HUDEP-2 (cell line): ENCODE measurements at regions not wholly inside any gene's neighbourhood (a gene's known extent, or its start where the extent isn't known, plus 50 kb on each side); places are given as distances from the start of the nearest gene placed in this dataset.
"Not testable (repeated sequence)": the region's sequence is repeated elsewhere in the genome, so short reads cannot be mapped to it uniquely, and the experiment has no call there.

Experiments used
- DNase-seq, 76 experiments: peaks; one replicate each; lab custom pipeline; 2025; ENCODE audit not compliant: unreplicated experiment in 76 of 76; lab: John Stamatoyannopoulos, UW

DNA sequence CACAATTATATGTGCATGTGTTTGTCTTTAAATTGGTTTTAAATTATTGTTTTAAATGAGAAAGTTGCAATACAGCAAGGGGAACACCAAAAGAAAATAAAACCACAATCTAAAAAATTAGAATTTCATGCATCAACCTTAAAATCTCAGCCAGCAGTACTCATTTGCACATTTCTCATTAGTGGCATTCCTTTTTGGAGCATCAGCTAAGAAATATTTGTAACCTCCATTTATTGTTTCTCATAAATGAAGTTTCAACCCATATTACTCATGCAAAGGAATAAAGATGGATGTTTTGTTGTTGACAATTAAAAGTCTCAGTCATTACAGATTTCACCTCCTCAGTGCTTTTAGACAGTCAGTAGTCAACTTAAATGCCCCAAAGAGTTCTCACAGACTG lies 160.1 kb downstream of the TBX15 start:
- no peak for DNase-seq

DNA sequence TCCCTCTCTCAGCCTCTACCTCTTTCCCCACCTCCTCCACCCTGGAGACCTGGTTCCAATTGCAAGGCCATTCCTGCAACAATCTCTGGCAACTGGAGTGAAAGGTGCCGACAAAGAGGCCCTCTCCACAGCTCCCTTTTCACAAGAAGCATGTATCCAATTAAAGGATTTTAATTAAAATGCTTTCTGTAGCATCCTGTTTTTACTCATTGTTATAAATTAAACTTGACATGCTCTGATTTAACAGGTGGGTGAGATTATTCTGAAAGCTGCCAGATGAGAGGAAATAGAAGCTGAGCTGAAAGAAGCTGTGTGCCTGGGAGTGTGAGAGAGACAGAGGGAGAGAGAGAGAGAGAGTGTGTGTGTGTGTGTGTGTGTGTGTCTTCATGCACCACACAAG lies 160.5 kb downstream of the TBX15 start:
- no peak for DNase-seq

- DNase-seq, result no peak
Observed at GRCh38 chr1:118827207-118827606, 160.9 kb downstream of the TBX15 start.

DNA sequence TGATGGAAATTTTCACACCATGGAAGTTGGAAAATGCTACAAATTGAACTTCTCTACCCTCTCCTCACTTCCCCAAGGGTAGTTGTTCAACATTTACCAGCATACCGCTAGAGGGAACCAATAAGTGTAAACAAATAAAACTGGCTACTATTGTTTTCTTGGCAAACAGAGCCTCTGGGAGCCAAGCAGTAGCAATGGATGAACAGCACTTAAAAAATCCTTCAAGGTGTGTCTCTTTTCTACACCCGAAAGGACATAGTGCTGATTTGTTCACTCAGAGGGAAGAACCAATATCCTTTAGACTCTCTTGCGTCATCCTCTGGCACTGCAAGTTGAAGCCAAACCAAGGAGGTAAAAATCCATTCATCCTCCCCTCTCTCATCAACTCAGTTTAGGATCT lies 161.5 kb downstream of the TBX15 start:
- no peak for DNase-seq

DNA sequence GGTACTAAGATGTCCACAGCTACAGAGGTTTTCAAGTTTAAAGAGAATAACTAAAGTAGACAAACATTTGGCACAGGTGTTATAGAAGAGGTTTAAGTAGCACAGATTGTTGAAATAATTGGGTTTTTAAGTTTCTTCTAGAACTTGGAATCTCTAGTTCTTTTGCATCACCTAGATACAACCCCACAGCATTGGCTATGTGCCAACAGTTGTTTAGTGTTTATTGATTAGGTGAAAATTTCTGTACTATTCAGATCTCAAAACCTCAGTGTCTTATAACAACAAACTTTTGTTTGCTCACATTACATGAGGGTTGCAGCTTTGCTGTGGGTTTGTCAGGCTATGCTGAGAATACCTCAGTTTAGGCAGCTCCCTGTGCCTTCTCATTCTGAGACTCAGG lies 162.5 kb downstream of the TBX15 start:
- DNase-seq, result no peak

GRCh38 chr1:118821801-118822200 lies 166.3 kb downstream of the TBX15 start:
- no peak for DNase-seq

- DNase-seq, result no peak
Observed at GRCh38 chr1:118820864-118821263, 167.3 kb downstream of the TBX15 start.

GRCh38 chr1:118815909-118816308 lies 172.2 kb downstream of the TBX15 start:
- no peak for DNase-seq

DNA sequence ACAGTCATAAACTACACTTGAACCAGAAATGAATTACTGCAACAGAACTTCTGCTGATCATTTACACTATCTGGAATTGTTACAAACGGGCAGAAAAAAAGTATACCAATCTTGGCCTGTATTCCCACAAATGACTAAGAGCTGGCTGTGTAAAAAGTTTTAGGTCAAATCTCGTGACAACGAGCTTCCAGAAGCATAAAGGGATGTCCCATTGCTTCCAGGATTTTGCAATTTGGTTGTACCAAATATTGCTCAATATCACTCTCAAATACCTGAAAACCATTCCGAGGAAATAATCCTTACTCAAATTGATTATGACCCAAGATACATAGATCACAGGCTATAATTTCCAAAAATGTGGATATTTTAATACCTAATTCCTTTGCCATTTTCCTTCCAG lies 175.6 kb downstream of the TBX15 start:
- DNase-seq, result no peak

DNA sequence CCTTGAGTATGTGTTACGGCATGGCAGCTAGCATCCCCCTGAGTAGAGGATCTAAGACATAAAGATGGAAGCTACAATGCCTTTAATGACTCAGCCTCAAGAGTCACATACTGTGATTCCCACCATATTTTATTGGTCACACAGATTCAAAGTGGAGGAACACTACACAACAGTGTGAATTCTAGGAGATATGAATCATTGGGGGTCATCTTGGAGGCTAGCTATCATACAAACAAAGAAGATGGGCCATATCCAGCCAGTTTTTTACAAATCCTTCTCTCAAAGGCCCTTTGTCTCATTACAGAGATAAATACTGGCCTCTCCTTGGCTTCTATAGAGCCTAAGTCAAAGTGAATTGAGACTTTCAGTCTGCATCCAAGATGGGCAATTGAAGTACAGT lies 177.0 kb downstream of the TBX15 start:
- no peak for DNase-seq

DNA sequence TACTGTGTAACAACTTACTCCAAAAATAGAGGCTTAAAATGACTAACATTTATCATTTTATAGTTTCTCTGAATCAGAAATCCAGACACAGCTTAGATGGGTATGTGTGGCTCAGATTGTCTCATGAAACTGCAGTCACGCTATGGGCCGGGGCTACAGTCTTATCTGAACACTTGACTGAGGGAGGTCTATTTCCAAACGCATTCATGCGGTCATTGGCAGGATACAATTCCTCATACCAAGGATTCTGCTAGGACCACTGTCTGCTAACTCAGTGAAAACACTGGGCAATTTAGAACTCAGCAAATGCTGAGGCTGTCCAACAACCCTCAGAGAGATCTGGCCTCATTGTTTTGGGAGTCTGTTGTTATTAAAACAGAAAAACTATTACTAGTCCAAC lies 178.6 kb downstream of the TBX15 start:
- DNase-seq, result no peak

DNA sequence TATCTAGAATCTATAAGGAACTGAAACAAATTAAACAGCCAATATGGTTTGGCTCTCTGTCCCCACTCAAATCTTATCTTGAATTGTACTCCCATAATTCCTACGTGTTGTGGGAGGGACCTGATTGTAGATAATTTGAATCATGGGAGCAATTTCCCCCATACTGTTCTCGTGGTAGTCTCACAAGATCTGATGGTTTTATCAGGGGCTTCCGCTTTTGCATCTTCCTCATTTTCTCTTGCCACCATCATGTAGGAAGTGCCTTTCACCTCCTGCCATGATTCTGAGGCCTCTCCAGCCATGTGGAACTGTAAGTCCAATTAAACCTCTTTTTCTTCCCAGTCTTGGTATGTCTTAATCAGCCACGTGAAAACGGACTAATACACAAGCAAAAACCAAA lies 185.0 kb downstream of the TBX15 start:
- DNase-seq, result not testable (repeated sequence)

- DNase-seq, result no peak
Observed at GRCh38 chr1:118791094-118791691, 196.9 kb downstream of the TBX15 start.

- DNase-seq, result no peak
Observed at GRCh38 chr1:118788463-118788862, 199.7 kb downstream of the TBX15 start.

- no peak for DNase-seq
Observed at GRCh38 chr1:118786454-118787155, 201.5 kb downstream of the TBX15 start.

DNA sequence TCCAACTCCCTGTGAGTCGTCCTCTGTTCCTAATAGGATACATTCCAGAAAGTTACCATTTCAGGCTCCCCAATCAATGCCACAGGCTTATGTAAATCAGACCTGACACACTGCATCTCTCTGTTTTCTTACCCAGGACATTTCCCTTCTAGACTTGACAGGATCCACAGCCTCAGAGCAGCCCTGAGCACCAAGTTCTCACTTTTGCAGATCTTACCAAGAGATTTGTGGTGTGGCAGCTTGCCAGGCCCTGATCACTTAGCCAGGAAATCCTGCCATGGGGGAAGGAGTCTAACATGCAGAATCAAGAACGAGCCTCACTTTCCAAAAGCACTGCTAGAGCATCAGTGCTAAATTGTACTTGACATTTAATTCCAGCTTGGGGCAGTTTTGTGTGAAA lies 202.9 kb downstream of the TBX15 start:
- peak in 2 of 76 experiments; percentile 0 to 2 for DNase-seq

DNA sequence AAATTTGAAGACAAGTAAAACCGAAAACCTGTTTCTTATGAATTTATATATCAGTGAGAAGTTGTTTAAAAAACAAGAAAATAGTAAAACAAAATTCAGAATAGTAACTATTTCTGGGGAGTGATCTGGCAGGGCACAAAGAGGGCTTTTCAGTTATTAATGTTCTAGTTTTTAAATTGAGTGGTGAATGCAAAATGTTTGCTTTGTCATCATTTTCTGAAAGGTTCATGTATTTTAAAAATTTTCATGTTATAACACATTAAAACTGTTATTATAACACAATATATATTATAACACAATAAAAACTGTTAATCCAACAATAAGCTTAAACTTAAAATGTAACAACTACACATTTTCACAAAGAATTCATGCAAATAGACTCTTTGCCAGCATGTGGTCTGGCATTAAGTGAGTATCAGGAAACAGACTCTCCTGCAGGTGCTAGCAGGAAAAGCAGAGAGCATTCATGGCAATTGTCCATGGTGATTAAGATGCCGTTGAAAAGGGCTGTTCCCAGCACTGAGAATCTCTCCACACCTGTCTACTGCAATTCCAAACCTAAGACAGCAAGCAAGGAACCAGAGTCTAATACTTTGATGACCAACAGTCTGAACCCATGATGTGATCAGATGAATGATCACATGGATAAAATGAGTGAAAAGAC lies 204.9 kb downstream of the TBX15 start:
- DNase-seq, result no peak

GRCh38 chr1:118773656-118774055 lies 214.5 kb downstream of the TBX15 start:
- DNase-seq, result no peak

DNA sequence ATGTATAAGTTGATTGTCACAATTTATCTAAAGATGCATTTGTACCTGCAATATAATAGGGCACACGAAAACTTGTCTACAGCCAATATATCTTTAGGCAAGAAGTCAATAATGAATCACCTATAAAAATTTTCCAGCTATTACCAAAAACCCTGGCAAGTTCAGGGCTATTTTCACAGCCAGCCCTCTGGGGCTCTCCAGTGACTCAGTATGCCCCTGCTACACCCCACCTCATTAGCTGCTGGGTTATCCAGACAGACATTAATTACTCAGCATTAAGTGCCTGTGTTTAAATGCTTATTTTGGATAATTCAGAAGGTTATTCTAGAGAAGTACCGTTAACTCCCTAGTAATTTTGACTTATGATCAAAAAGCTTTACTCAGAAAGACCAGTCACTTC lies 220.2 kb downstream of the TBX15 start:
- no peak for DNase-seq

DNA sequence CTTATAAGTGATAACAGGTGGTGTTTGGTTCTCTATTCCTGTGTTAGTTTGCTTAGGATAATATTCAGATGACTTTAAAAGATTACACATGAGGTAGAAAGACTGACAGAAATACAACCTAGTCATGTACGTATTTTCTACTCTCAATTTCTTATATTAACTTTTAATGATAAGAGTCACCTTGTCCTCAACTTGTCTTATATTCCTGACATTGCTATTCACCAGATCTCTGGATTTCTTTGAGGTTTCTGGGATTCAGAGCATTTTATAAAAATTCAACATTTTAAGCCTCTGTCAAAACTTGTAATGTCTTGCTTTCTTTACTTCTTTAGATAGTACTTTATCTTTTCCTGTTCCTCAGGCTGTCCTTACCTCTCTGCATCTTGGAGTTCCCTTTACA lies 234.2 kb downstream of the TBX15 start:
- no peak for DNase-seq

GRCh38 chr1:118751166-118751565 lies 237.0 kb downstream of the TBX15 start:
- DNase-seq, result no peak

- DNase-seq, result no peak
Observed at GRCh38 chr1:118744420-118744819, 243.7 kb downstream of the TBX15 start.
